Activated naive CD8-positive, alpha-beta T cell treated with anti-CD3 and anti-CD28 coated beads for 36 hours (primary cell): ENCODE measurements at regions not wholly inside any gene's neighbourhood (a gene's known extent, or its start where the extent isn't known, plus 50 kb on each side); places are given as distances from the start of the nearest gene placed in this dataset.
A peak's percentile ranks its signal among the peaks of the same experiment; 100 is the strongest.

Source experiments
- DNase-seq: peaks from one replicate; pipeline ENCODE4 v3.0.0; 2021
- H3K27ac Mint-ChIP-seq: one replicate; pipeline ENCODE4 v1.8.0; 2022; ENCODE audit warnings: mild to moderate bottlenecking, moderate library complexity, mixed read lengths
- H3K27me3 Mint-ChIP-seq: one replicate; pipeline ENCODE4 v1.8.0; 2022; ENCODE audit warnings: mild to moderate bottlenecking, mixed read lengths
- H3K36me3 Mint-ChIP-seq: one replicate; pipeline ENCODE4 v1.8.0; 2021; ENCODE audit warnings: mild to moderate bottlenecking, mixed read lengths
- H3K4me1 Mint-ChIP-seq: one replicate; pipeline ENCODE4 v1.8.0; 2021; ENCODE audit warnings: mixed read lengths
- H3K4me3 Mint-ChIP-seq: one replicate; pipeline ENCODE4 v1.8.0; 2022; ENCODE audit warnings: mild to moderate bottlenecking, moderate library complexity, mixed read lengths
- H3K9me3 Mint-ChIP-seq: one replicate; pipeline ENCODE4 v1.8.0; 2022; ENCODE audit warnings: mixed read lengths

DNA sequence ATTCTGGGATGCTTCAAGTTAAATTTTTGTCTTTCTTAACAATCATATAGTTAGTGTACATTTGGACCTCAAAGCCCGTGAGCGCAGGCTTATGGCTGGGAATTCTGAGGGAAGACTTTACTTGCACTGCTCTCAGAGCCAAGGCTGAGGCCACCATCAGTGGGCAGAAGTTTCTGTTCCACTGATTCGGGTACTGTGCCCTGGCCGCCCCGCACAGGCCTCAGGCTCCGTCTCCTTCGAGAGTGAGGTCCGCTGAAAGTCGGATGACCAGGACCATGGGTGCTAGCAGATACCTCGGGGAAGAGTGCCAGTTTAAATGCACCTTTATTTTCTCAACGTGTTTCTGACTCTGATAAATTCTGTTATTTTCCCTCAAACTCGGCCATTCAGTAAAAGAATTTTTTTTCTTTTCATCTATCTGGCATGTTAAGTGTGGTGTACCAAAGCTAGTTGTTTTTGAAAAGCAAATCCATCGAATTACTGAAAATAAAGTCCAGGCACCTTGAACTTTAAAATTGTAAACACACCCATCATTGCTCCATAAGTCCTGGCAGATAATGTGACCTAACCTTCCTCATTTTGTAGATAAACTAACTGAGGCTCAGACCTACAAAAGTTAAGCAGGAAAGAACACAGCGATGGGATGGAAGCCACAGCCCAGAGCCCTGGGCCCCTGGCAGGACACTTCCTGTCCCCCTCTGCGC, 126.7 kb downstream of the SOX1 start:
- Mint-ChIP-seq H3K4me3 (no peak overlapping the region), H3K27ac (no peak overlapping the region), H3K4me1 (no peaks in the 10 kb centered on the region), H3K36me3 (no peaks in the 10 kb centered on the region), H3K27me3 (peaks cover 3% of the 10 kb centered on the region), H3K9me3 (peaks cover 7% of the 10 kb centered on the region)
- DNase-seq, result no peak

DNA sequence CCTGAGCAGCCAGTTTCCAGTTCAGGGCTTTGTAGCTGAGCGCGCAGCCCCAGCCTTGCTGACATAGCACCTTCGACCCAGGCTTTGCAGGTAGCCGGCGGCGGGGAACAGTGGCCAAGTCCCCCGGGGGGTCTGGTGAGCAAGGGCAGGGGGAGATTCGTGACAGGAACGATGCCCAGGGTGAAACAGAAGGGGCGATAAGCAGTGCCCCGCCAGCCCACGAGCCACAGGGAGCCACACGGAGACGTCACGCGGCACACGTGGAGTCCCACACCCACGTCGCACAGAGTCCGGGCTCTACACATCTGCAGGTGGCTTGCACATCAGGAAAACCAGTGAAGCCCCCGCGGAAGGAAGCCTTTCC, 127.2 kb downstream of the SOX1 start:
- Mint-ChIP-seq H3K9me3 (peaks cover 7% of the 10 kb centered on the region), H3K27me3 (peaks cover 3% of the 10 kb centered on the region)
- no peak for DNase-seq

DNA sequence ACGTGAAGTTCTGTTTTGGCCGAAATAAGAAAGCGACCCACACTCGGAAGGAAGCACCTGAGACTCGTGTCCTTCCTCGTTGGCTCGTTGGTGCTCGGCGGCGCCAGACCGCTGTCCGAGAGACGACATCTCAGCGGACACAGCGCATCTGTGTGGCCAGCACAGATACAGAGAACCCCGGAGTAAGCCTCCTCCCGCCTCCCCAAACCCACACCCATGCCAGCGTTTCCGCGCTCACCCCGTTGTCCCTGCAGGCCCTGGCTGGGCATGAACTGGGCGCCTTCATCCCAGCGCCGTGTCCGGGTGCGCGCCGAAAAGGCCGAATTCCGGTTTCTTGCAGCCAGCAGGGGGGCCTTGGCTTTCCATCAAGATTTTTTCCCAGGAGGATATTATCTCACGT, 127.6 kb downstream of the SOX1 start:
- peaks cover 7% of the 10 kb centered on the region for H3K9me3 Mint-ChIP-seq
- no peak overlapping the region for H3K27ac Mint-ChIP-seq
- H3K36me3 Mint-ChIP-seq, result no peaks in the 10 kb centered on the region
- no peak for DNase-seq
- no peaks in the 10 kb centered on the region for H3K4me1 Mint-ChIP-seq
- H3K4me3 Mint-ChIP-seq, result no peak overlapping the region
- H3K27me3 Mint-ChIP-seq, result peaks cover 4% of the 10 kb centered on the region

More for the DNA sequence above, 127.2 kb downstream of the SOX1 start:
- Mint-ChIP-seq H3K36me3 (no peaks in the 10 kb centered on the region), H3K4me3 (no peak overlapping the region), H3K27ac (no peak overlapping the region), H3K4me1 (no peaks in the 10 kb centered on the region)

DNA sequence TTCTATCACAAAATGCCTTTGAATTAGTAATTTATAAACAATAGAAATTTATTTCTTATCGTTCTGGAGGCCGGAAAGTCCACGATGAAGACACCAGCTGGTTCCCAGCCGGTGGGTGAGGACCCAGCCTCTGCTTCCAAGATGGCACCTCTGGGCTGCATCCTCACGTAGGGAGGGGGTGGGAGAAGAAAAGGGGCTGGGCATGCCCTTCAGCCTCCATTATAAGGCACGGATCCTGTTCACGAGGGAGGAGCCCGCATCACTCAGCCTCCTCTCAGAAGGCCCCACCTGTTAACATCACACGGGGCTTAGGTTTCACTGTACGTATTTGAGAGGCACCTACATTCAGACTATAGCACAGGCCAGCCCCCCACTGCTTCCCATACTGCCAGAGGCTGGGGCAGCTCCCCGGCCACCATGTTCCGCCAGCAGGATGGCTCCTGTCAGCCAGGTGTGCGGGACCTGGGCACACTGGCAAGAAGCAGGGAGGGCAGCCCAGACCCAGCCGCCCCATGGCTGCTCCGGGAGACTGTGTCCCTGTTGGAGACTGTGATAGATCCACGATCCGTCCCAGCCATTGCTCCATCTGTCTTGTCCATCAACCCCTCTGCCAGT, 131.6 kb downstream of the SOX1 start:
- DNase-seq, result no peak
- no peaks in the 10 kb centered on the region for H3K36me3 Mint-ChIP-seq
- H3K9me3 Mint-ChIP-seq, result no peaks in the 10 kb centered on the region
- H3K4me3 Mint-ChIP-seq, result no peak overlapping the region
- no peaks in the 10 kb centered on the region for H3K4me1 Mint-ChIP-seq
- H3K27ac Mint-ChIP-seq, result no peak overlapping the region
- peaks cover 13% of the 10 kb centered on the region for H3K27me3 Mint-ChIP-seq

DNA sequence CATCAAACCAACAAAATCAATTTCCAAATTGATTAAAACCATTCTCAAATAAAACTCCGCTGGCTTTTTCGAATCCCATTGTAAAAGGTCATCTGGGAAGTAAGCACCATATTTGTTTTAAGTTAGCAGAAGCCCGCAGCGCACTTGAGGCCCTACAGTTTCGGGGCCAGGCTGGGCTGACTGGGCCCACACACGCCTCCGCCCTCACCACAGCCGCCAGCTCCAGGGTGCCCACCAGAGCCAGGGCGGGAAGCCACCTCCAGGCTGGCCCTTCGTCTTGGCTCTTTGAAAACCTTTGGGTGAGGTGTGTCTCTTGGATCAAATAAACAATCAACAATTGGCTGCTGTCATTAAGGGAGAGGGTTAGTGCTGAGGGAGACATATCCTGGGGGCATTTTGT, 133.3 kb downstream of the SOX1 start:
- Mint-ChIP-seq H3K27ac (no peak overlapping the region), H3K36me3 (no peaks in the 10 kb centered on the region), H3K4me1 (peaks cover 6% of the 10 kb centered on the region), H3K4me3 (no peak overlapping the region), H3K9me3 (no peaks in the 10 kb centered on the region), H3K27me3 (peaks cover 30% of the 10 kb centered on the region)
- no peak for DNase-seq

DNA sequence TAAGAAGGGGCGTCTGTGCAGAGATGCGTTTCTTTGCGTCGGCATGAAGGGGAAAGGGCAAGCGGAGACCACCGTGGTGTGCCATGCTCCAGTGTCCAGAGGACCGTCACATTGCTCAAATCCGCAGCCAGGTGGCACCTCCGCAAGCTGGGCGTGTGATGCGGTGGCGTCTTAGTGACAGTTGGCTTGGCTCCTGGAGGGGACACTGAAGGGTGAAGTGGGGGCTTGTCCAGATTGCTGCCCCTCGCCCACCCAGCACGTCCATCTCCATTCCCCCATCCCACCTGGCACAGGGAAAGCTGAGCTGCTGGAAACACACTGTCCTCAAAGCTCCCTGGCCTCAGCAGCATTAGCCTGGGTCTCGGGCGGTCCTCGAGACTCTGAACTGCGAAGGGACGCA, 135.3 kb downstream of the SOX1 start:
- DNase-seq, result no peak
- Mint-ChIP-seq H3K27me3 (peaks cover 47% of the 10 kb centered on the region), H3K36me3 (no peaks in the 10 kb centered on the region), H3K4me1 (peaks cover 10% of the 10 kb centered on the region), H3K27ac (no peak overlapping the region), H3K4me3 (no peak overlapping the region), H3K9me3 (no peaks in the 10 kb centered on the region)

DNA sequence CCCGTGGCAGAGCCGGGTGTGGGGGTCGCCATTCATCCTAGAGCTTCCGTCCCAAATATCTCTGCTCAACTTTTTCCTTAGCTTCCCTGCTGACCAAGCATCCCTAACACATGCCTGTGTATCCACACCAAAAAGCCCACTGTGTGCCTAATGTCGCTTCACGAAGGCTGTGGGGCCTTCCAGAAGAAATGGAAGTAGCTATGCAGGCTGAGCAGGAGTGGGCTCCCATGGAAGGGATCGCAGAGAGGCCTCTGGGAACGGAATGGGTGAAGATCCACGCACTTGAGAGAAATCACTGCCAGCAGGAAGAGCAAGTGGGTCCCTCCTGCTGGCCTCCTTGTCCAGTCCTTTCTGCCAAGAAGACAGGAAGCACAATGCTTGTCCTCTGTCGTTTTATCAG, 136.0 kb downstream of the SOX1 start:
- no peaks in the 10 kb centered on the region for H3K9me3 Mint-ChIP-seq
- H3K36me3 Mint-ChIP-seq, result no peaks in the 10 kb centered on the region
- no peak overlapping the region for H3K27ac Mint-ChIP-seq
- H3K27me3 Mint-ChIP-seq, result peaks cover 52% of the 10 kb centered on the region
- peaks cover 13% of the 10 kb centered on the region for H3K4me1 Mint-ChIP-seq
- H3K4me3 Mint-ChIP-seq, result no peak overlapping the region
- no peak for DNase-seq

DNA sequence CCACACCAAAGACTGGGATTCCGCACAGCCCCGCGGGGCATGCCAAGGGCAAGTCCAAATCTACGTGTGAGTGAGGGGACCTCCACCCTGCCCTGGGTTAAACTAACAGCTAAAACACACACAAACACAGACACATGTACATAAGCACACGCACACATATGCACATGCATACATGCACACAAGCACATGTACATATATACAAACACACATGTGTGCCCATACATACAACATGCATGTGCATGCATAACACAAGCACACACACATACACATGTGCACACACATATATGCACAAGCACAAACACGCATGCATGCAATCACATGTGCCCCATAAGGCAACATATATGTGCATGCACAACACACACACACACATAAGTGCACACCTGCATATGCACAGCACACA, 136.7 kb downstream of the SOX1 start:
- peaks cover 13% of the 10 kb centered on the region for H3K4me1 Mint-ChIP-seq
- no peak overlapping the region for H3K4me3 Mint-ChIP-seq
- no peak for DNase-seq
- no peaks in the 10 kb centered on the region for H3K9me3 Mint-ChIP-seq
- H3K27me3 Mint-ChIP-seq, result peaks cover 58% of the 10 kb centered on the region
- no peaks in the 10 kb centered on the region for H3K36me3 Mint-ChIP-seq
- H3K27ac Mint-ChIP-seq, result no peak overlapping the region

DNA sequence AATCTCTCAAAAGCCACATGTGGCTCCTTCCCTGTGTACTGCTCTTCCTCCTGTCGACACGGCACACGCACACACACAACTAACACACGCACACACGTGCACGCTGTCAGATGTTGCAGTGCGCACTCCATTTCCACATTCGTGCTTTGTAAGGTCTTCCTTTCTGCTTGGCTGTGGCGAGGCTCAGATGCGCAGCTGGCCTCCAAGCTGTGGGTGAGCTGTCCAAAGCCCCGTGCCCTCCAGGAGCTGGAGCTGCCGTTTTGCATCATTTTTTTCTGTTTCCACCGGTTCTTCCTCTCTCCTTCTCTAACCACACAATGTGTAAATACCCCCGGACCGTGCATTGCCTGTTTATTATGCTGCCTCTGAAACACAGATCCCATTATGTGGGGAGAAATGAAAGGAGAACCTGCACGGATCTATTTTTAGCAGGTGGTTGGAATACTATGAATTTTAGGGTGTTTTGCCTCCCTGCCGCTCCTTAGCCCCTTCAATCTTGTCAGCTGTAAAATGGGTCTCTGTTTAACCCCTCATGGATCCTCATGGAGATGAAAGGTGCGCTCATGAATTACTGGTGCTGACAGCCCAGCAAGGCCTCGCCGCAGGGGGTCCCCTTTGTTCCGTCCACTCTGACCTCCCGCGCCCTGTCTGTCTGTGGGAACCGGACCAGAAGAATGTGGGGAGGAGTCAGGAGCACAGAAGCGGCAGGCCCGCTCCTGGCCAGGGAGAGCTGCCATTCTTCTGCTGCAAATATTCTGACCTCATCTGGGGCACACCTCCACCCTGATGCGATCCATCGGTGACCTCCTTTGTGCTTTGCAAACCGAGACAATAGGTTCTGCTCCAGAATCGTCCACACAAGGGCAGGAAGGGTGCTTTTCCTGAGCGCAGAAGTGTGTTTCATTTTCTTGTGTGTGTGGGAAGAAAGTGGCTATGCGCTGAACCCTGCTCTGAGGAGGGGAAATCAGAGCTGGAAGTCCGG, 137.7 kb downstream of the SOX1 start:
- Mint-ChIP-seq H3K4me1 (peaks cover 13% of the 10 kb centered on the region), H3K9me3 (no peaks in the 10 kb centered on the region), H3K36me3 (no peaks in the 10 kb centered on the region), H3K27ac (no peak overlapping the region), H3K4me3 (peak overlapping the region; percentile 16), H3K27me3 (peaks cover 60% of the 10 kb centered on the region)
- no peak for DNase-seq

DNA sequence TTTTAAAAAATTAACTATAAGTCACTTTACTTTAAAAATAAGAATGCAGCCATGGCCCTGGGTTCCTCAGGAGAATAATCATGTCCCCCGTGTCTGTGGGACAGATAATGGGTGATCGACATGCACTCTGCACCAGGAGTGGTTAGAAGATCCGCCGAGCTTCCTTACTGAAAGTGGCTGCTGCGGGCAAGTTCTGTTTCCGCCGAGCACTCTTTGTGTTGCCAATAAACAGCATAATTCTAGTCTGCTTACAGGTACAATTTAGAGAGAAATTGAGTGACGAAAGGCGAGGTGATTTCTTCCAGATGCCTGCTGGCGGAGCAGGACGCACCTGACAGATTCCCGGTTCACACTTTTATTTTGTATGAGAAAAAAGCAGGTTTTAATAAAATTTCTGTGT, 139.0 kb downstream of the SOX1 start:
- Mint-ChIP-seq H3K4me1 (peaks cover 13% of the 10 kb centered on the region), H3K4me3 (no peak overlapping the region), H3K9me3 (no peaks in the 10 kb centered on the region), H3K27me3 (peaks cover 58% of the 10 kb centered on the region), H3K27ac (no peak overlapping the region), H3K36me3 (no peaks in the 10 kb centered on the region)
- no peak for DNase-seq

DNA sequence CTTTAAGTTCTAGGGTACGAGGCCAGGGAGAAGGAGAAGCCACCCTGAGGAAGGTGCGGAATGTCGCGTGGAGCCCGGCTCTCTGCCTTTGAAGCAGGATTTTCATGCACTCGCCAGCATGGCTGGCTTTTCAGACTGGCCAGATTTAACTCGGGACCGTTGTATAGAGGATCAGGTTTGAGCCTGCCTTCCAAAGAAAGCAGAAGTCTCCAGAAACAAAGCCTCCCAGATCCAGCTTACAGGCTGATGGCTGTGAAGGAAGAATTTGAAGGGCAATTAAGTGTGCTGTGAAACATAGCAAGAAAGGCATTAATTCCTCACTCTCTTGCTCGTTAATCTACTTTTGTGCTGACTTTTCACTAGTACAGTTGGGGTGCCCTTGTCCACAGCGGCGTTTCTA, 140.2 kb downstream of the SOX1 start:
- H3K4me3 Mint-ChIP-seq, result no peak overlapping the region
- H3K36me3 Mint-ChIP-seq, result no peaks in the 10 kb centered on the region
- H3K9me3 Mint-ChIP-seq, result no peaks in the 10 kb centered on the region
- H3K27ac Mint-ChIP-seq, result no peak overlapping the region
- peaks cover 13% of the 10 kb centered on the region for H3K4me1 Mint-ChIP-seq
- DNase-seq, result no peak
- peaks cover 58% of the 10 kb centered on the region for H3K27me3 Mint-ChIP-seq

DNA sequence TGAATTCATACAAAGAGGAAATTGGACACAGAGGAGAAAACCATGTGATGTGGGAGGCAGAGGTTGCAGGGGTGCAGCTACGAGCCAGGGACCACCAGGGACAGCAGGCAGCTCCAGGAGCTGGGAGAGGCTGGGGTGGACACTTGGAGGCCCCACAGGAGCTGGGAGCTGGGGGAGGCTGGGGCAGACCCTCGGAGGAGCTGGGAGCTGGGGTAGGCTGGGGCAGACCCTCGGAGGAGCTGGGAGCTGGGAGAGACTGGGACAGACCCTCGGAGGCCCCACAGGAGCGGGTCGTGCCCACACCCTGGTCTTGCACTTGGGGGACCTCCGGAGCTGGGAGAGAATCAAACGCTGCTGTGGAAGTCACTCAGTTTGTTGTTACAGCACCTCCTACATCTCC, 141.7 kb downstream of the SOX1 start:
- Mint-ChIP-seq H3K27ac (no peak overlapping the region), H3K4me3 (no peak overlapping the region), H3K9me3 (no peaks in the 10 kb centered on the region), H3K36me3 (no peaks in the 10 kb centered on the region), H3K27me3 (peaks cover 50% of the 10 kb centered on the region), H3K4me1 (peaks cover 13% of the 10 kb centered on the region)
- no peak for DNase-seq

DNA sequence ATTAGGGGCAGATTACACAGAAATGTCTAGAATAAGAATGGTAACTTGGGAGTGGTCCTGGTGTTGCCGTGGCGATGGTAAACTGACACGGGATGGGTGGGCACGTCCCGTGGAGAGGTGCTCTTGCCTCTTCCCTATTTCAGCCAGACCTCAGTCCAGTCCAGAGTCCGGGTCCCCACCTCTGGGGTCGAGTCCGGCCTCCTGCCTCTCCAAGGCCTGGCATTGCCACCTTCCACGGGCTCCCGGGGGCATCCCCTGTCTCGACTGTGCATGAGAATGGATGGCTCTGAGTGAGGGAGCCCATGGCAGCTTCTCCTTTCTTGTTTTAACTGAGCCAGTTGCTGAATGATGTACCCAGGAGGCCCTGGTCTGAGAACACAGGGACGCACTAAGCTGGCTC, 142.3 kb downstream of the SOX1 start:
- no peaks in the 10 kb centered on the region for H3K9me3 Mint-ChIP-seq
- DNase-seq, result no peak
- H3K36me3 Mint-ChIP-seq, result no peaks in the 10 kb centered on the region
- H3K4me3 Mint-ChIP-seq, result no peak overlapping the region
- H3K27me3 Mint-ChIP-seq, result peaks cover 49% of the 10 kb centered on the region
- H3K27ac Mint-ChIP-seq, result no peak overlapping the region
- H3K4me1 Mint-ChIP-seq, result peaks cover 13% of the 10 kb centered on the region

DNA sequence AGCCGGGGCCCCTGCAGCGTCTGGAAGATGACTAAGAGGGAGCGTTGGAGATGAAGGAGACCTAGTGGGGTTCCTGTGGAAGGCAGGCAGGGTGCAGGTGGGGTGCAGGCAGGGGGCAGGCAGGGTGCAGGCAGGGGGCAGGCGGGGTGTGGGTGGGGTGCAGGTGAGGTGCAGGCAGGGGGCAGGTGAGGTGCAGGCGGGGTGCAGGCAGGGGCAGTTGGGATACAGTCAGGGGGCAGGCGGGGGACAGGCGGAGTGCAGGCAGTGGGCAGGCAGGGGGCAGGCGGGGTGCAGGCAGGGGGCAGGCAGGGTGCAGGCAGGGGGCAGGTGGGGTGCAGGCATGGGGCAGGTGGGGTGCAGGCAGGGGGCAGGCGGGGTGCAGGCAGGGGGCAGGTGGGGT, 142.8 kb downstream of the SOX1 start:
- H3K9me3 Mint-ChIP-seq, result no peaks in the 10 kb centered on the region
- H3K27ac Mint-ChIP-seq, result no peak overlapping the region
- H3K4me1 Mint-ChIP-seq, result peaks cover 12% of the 10 kb centered on the region
- no peak overlapping the region for H3K4me3 Mint-ChIP-seq
- no peaks in the 10 kb centered on the region for H3K36me3 Mint-ChIP-seq
- no peak for DNase-seq
- peaks cover 45% of the 10 kb centered on the region for H3K27me3 Mint-ChIP-seq

DNA sequence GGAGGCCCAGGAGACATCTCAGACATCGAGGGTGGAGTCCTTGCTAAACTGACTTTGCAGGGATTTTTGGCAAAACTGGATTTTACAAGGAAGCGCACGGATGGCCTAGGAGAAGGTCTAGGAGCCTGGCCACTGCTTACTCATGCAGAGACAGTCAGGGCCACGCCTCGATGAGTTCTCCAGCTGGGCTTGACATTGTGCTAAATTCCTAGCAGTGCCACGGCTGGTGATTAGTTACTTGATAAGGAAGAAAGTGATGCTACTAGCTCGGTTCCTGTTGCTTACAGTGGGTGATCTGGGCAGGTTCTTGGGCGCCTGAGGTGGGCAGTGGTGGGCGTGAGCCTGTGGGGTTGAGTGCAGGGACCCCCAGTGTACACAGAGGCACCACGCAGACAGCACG, 143.4 kb downstream of the SOX1 start:
- Mint-ChIP-seq H3K27ac (no peak overlapping the region), H3K4me3 (no peak overlapping the region), H3K4me1 (peaks cover 6% of the 10 kb centered on the region), H3K27me3 (peaks cover 38% of the 10 kb centered on the region), H3K36me3 (no peaks in the 10 kb centered on the region), H3K9me3 (no peaks in the 10 kb centered on the region)
- DNase-seq, result no peak
